Thyroid gland (tissue), 4 donors: ENCODE measurements at regions not wholly inside any gene's neighbourhood (a gene's known extent, or its start where the extent isn't known, plus 50 kb on each side); places are given as distances from the start of the nearest gene placed in this dataset.

Source experiments
- DNase-seq, 2 donors: peaks; one replicate each; pipeline ENCODE4 v3.0.0-alpha.2; 2019
- H3K27ac ChIP-seq, 3 donors: fragments of 200-600 bp; sonication (generic); 1 replicate in 2 of 3; 2 replicates in 1 of 3; pipeline ENCODE4 v1.5.1; 2016 to 2019; ENCODE audit warnings: mild to moderate bottlenecking in 1 of 3, moderate library complexity in 1 of 3
- H3K27me3 ChIP-seq: fragments of 200-600 bp; sonication (generic); one replicate; pipeline ENCODE4 v1.5.1; 2019
- H3K36me3 ChIP-seq, 2 donors: fragments of 200-600 bp; sonication (generic); one replicate each; pipeline ENCODE4 v1.5.1; 2016 to 2019
- H3K4me1 ChIP-seq, 2 donors: fragments of 200-600 bp; sonication (generic); one replicate each; pipeline ENCODE4 v1.5.1; 2017 to 2019
- H3K4me3 ChIP-seq, 3 donors: fragments of 200-600 bp; sonication (generic); replicated peaks in 1 of 3; 1 replicate in 2 of 3; 2 replicates in 1 of 3; pipeline ENCODE4 v1.5.1; 2016; ENCODE audit warnings: mild to moderate bottlenecking in 1 of 3
- H3K9me3 ChIP-seq: fragments of 200-600 bp; sonication (generic); one replicate; pipeline ENCODE4 v1.5.1; 2017
- POLR2A ChIP-seq, 2 donors: fragments of 450-650 bp; IDR thresholded peaks; one replicate each; pipeline ENCODE4 v1.6.1; 2017; ENCODE audit warnings: antibody characterized with exemption in 2 of 2, mild to moderate bottlenecking in 2 of 2, moderate library complexity in 1 of 2
- WGBS, 2 donors: methylation state at CpG; one replicate each; pipeline ENCODE4 v1.1.5; 2017; 5-methylcytosine and 5-hydroxymethylcytosine counted together
- intact Hi-C: fragments of 100-400 bp; cut with DNase I; formaldehyde crosslinking; loops from one replicate; pipeline ENCODE4 v1.15.1; 2023
- TF ChIP-seq, protein P1 (sequence below), 6 experiments: fragments of 200-600 bp in 3 of 6; fragments of 450-650 bp in 3 of 6; sonication (generic) in 3 of 6; IDR thresholded peaks; one replicate each; pipeline ENCODE4 v1.5.1; 2016 to 2019; ENCODE audit warnings: antibody characterized with exemption in 6 of 6, mild to moderate bottlenecking in 2 of 6, inconsistent platforms in 1 of 6, moderate library complexity in 1 of 6

DNA sequence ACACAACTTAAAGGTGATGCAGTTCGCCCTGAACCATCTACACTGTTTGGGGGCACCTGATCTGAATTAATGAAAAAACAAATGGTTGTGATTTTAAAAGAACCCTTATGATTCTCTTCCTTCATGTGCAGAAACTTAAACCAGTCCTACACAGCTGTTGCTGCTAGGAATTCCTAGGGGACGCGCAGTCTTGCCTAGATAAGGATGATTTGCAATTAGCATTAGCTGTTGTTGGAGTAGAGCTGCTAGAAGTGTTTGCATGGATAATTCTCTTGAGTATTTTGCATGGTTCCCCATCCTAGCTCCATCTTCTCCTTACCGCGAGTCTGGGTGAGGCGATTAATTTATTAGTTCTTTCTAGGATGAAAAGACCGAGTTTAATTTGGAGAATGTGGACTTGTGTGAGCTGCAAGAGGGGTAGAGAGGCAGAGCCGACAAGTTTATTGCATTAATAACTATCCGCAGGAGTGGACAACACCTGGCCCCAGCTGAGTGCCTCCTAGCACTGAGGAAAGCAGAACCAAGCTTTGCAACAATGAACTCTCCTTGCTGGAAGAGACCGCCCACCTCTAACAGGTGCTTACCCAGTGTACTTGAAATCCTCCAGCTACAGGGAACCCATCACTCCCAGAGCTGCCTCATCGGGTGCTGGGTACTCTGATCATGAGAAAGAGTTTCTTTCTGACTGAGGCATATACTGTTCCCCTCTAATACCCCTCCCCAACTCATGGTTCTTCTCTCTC lies 75.0 kb upstream of the WNT7A start:
- WGBS, 2 donors: 69 to 74% methylated on average over 10 to 11 of the region's 11 CpGs

DNA sequence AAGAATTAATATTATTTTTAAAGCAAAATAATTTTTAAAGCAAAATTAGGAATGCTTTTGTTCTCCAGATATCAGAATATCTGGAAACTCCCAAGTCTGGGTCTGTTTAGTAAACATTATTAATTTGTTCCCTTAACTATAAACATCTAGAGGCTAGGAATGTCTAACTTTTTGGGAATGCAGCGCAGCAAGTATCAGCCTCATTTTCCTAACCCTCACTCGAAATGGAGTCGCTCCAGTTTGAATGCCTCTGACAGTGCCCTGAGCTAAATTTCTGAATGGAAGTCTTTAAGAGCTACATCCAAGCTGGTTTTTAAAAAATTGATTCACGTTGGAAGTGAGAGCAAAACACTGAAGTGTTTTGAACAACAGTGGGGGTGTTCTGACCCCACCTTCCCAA lies 74.4 kb upstream of the WNT7A start:
- DNase-seq: no peak
- TF ChIP-seq, protein P1, sequence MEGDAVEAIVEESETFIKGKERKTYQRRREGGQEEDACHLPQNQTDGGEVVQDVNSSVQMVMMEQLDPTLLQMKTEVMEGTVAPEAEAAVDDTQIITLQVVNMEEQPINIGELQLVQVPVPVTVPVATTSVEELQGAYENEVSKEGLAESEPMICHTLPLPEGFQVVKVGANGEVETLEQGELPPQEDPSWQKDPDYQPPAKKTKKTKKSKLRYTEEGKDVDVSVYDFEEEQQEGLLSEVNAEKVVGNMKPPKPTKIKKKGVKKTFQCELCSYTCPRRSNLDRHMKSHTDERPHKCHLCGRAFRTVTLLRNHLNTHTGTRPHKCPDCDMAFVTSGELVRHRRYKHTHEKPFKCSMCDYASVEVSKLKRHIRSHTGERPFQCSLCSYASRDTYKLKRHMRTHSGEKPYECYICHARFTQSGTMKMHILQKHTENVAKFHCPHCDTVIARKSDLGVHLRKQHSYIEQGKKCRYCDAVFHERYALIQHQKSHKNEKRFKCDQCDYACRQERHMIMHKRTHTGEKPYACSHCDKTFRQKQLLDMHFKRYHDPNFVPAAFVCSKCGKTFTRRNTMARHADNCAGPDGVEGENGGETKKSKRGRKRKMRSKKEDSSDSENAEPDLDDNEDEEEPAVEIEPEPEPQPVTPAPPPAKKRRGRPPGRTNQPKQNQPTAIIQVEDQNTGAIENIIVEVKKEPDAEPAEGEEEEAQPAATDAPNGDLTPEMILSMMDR (IDR thresholded peaks at IDR 0.05): no peak
- TF ChIP-seq POLR2A (IDR thresholded peaks at IDR 0.05): no peak
- no peak overlapping the region for H3K27ac ChIP-seq
- H3K27me3 ChIP-seq: no peaks in the 10 kb centered on the region
- WGBS, 2 donors: 81 to 89% methylated on average over 4 of the region's 4 CpGs
- intact Hi-C loops: no loop called here
- no peaks in the 10 kb centered on the region for H3K4me1 ChIP-seq
- H3K36me3 ChIP-seq: no peaks in the 10 kb centered on the region
- no peaks in the 10 kb centered on the region for H3K9me3 ChIP-seq
- H3K4me3 ChIP-seq: no peak overlapping the region

More for the DNA sequence above, 75.0 kb upstream of the WNT7A start:
- no peak for DNase-seq
- Histone ChIP-seq H3K9me3 (no peaks in the 10 kb centered on the region), H3K4me3 (no peak overlapping the region), H3K27ac (no peak overlapping the region), H3K4me1 (no peaks in the 10 kb centered on the region), H3K27me3 (no peaks in the 10 kb centered on the region), H3K36me3 (no peaks in the 10 kb centered on the region)
- intact Hi-C loops: no loop called here
- TF ChIP-seq, protein P1 (IDR thresholded peaks at IDR 0.05): no peak
- no peak for TF ChIP-seq POLR2A (IDR thresholded peaks at IDR 0.05)

DNA sequence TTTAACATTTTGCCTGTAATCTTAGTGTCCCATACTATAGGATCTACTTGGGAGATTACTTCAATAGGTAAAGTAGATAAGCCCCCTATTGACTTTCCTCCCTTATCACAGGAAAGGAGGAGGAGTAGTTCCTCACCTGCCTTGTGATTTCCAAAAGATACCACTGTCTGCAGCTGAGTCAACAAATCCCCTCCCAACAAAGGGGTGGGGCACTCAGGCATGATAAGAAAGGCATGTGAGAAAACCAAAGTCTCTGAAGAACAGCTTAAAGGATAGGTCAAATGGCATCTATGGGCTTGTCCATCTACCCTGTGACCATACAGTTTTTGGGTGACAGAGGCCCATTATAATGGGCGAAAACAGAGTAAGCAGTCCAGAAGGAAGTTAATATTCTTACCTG lies 71.3 kb upstream of the WNT7A start:
- H3K27ac ChIP-seq: no peak overlapping the region
- H3K4me1 ChIP-seq: no peaks in the 10 kb centered on the region
- TF ChIP-seq, protein P1 (IDR thresholded peaks at IDR 0.05): no peak
- no peak for TF ChIP-seq POLR2A (IDR thresholded peaks at IDR 0.05)
- H3K4me3 ChIP-seq: no peak overlapping the region
- intact Hi-C loops: no loop called here
- DNase-seq: no peak
- no peaks in the 10 kb centered on the region for H3K9me3 ChIP-seq
- H3K27me3 ChIP-seq: no peaks in the 10 kb centered on the region
- 92 to 96% methylated on average over 1 of the region's 1 CpG for WGBS, 2 donors
- no peaks in the 10 kb centered on the region for H3K36me3 ChIP-seq

DNA sequence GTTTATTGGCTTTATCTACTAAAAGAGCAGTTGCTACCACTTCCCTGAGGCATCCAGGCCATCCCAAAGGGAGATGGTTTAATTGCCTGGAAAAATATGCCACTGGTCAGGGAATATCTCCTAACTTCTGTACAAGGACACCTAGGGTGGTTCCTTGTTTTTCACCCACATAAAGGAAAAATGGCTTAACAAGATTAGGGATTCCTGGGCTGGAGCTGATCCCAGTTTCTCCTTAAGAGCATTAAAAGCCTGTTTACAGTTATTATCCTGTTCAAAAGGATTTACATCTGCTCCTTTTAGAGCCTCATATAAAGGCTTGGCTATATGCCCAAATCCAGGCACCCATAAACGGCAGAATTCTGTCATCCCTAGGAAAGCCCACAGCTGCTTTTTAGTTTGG lies 70.2 kb upstream of the WNT7A start:
- no peaks in the 10 kb centered on the region for H3K9me3 ChIP-seq
- H3K4me3 ChIP-seq: no peak overlapping the region
- intact Hi-C loops: no loop called here
- no peak for TF ChIP-seq POLR2A (IDR thresholded peaks at IDR 0.05)
- TF ChIP-seq, protein P1 (IDR thresholded peaks at IDR 0.05): no peak
- no peaks in the 10 kb centered on the region for H3K4me1 ChIP-seq
- 21 to 29% methylated on average over 1 of the region's 1 CpG for WGBS, 2 donors
- H3K36me3 ChIP-seq: no peaks in the 10 kb centered on the region
- H3K27me3 ChIP-seq: no peaks in the 10 kb centered on the region
- H3K27ac ChIP-seq: no peak overlapping the region
- DNase-seq: no peak

DNA sequence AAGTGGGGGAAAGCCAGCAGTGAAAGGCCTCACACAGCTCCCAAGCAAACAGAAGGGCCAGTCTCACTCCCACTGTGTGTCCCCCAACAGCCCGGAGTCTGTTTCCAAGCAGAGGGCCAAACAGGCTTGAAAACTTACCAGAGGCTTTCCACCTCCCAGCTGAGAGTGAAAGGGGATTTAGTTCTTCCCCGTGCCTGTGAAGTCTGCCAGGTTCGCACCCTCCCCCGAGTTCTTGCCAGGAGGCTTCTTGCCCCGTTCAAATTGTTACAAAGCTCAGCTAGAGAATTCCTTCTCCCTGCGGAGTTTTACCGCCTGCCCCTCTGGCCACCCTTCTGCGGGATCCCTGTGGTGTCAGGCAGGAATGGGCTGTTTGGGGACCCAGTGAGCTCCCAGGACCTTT lies 68.0 kb upstream of the WNT7A start:
- Histone ChIP-seq H3K9me3 (no peaks in the 10 kb centered on the region), H3K4me3 (no peak overlapping the region), H3K27me3 (no peaks in the 10 kb centered on the region), H3K4me1 (no peaks in the 10 kb centered on the region), H3K27ac (no peak overlapping the region), H3K36me3 (no peaks in the 10 kb centered on the region)
- TF ChIP-seq POLR2A (IDR thresholded peaks at IDR 0.05): no peak
- TF ChIP-seq, protein P1 (IDR thresholded peaks at IDR 0.05): no peak
- intact Hi-C loops: no loop called here
- WGBS, 2 donors: 28 to 36% methylated on average over 7 to 8 of the region's 8 CpGs
- no peak for DNase-seq
